Fibroblast of skin of abdomen (primary cell): ENCODE measurements at regions not wholly inside any gene's neighbourhood (a gene's known extent, or its start where the extent isn't known, plus 50 kb on each side); places are given as distances from the start of the nearest gene placed in this dataset.
A peak's percentile ranks its signal among the peaks of the same experiment; 100 is the strongest.

Source experiments
- DNase-seq: peaks from one replicate; pipeline ENCODE4 v3.0.0-alpha.2; 2013

GRCh38 chr20:57909763-57910331 is 200.0 kb upstream of the PMEPA1 start:
- no peak for DNase-seq

- DNase-seq: no peak
Measured at GRCh38 chr20:57908704-57909630, 199.2 kb upstream of the PMEPA1 start.

GRCh38 chr20:57908226-57908625 is 198.4 kb upstream of the PMEPA1 start:
- DNase-seq: no peak

GRCh38 chr20:57907131-57908000 is 197.6 kb upstream of the PMEPA1 start:
- no peak for DNase-seq

- DNase-seq: no peak
Measured at GRCh38 chr20:57905448-57905847, 195.6 kb upstream of the PMEPA1 start.

GRCh38 chr20:57904314-57905105 is 194.7 kb upstream of the PMEPA1 start:
- DNase-seq: peak; percentile 16

GRCh38 chr20:57902473-57902872 is 192.7 kb upstream of the PMEPA1 start:
- DNase-seq: peak; percentile 81

DNA sequence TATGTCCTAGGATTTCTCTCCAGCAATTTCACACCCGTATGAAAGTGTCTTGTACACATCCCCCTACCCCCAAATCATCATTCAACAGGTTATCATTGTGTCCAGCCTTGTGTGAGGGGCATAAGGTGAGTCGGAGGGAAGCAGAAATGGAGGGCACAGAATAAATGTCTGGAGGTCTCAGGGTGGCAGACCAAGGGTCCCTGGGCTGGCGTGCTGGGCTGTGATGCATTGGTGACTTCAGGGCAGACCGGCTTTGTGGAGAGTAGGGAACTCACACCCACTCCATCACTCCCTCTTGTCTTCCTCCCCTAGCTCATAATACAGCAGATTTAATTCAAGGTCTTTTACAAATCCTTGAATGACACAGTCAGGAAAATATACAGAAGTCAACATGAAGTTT is 191.7 kb upstream of the PMEPA1 start:
- DNase-seq: no peak

- DNase-seq: no peak
Measured at GRCh38 chr20:57900226-57900905, 190.6 kb upstream of the PMEPA1 start.

DNA sequence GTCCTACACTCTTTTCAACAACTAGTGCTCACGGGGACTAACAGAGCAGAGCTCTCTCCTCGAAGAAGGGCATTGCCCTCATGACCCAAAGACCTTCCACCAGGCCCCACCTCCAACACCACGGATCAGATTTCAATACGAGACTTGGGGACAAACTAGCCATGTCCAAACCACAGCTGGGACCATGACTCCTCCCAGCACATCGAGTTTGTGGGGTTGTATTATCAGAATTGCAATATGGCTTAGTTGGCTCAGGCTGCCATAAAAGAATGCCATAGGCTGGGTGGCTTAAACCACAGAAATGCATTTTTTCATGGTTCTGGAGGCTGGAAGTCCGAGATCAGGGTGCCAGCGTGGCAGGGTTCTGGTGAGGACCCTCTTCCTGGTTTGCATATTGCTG is 189.7 kb upstream of the PMEPA1 start:
- DNase-seq: peak; percentile 6

DNA sequence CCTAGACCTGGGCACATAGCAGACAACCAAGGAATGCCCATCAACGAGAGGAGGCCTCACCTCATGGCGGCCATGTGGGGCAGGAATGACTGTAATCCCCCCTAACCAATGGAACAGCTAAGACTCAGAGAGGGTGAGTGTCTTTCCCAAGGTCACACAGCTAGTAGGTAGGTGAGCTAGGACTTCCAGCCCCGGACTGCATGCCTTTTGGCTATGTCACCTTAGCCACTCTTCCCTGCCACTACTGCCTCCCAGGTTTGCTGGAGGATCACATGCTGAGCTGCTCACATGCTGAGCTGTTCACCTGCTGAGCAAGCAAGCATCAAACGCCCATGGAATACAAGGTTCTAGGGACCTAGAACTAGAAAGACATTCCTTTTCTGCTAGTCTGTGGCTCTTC is 188.5 kb upstream of the PMEPA1 start:
- DNase-seq: no peak

GRCh38 chr20:57897891-57898290 is 188.1 kb upstream of the PMEPA1 start:
- DNase-seq: no peak

DNA sequence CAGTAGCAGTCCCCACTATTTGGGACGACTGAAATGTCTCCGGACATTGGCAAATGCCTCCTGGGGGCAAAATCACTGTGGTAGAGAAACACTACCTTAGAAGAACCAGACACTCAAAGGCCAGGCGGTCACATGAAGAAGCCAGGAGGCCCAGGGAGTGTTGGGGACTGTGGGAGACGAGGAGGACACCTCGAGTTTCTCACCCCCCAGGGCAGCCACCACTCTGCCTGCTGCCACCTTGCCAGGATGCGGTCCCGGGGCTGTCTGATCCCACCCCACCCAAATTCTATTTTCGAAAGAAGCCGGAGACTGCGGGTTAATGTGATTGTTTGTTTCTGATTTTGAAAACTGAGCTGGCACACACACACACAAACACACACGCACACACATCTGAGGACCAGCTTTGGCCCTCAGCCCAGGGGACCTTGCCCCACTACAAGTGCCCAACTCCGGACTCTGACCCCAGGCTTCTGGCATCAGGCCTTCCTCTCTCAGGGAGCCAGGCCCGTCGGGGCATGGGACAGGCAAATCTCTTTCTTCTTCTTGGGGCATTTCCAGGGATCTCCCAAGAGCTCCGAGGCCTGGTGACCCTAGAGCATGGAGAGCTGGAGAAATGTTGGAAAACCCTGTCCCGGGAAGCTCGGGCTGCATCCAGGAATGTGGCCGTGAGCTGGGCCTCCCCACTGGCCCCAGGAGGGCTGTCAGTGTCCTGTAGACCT is 187.5 kb upstream of the PMEPA1 start:
- no peak for DNase-seq

DNA sequence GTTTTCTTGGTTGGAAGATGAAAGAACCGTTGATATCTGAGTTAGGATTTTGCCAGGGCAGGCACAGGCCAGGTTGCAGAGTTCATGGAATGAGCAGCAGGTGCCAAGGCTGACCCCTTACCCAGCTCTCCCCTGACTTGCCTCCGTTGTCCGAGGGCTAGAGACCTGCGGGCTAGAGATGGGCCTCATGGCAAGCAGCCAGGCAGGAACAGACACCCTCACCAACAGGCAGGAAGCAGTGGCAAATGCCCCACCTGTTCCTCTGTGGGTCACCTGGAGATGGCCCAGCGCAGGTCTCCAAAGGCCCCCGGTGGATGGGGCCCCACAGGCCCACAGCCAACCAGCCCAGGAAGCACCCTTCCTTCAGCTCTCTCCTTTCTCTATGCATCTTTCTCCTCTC is 186.7 kb upstream of the PMEPA1 start:
- no peak for DNase-seq

DNA sequence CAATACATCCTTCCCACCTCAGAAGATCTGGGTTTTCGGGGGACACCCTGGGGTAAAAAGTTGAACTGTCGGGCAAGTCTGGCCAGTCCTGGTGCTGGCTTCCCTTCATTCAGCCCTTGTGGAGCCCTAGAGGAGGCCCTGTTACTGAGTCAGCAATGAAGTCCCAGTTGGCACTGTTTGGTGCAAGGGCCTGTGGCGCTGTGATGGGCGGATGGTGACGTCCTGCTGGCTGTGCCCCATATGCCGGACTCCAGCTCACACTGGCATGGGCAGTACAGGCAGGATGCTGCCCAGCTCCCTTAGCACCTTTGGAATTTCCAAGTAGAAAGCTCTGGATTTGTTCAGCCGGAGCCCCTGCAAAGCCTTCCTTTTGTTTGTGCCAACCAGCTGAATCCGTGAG is 186.2 kb upstream of the PMEPA1 start:
- no peak for DNase-seq

DNA sequence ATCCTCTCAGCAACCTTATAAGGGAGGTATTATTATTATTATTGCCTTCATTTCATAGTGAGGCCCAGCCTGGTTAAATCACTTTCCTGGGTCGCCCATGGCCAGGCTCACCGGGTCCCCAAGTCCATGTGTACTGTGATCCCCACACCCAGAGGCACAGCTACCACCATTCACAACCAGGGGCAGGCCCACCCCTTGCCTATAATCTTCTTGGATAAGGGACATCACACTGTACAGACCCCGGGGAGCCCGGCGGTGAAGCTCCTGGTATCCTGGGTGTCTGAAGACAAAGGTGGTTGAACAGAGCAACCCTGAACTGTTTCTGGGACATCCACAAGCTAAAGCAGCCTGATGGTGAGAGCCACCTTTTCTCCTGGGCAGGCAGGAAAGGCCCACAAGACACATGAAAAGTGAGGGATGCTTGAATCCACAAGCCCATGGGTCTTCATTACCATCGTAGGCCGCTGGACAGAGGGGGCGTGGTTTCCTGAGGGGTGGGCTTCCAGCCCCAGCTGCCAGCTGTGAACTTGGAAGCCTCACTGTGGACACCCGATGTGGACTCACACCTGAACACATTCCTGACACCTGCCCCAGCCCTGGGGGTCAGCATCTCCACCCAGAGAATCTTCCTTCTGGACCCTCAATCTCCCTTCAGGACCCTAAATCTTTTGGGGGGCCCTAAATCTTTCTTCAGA is 185.5 kb upstream of the PMEPA1 start:
- DNase-seq: no peak

DNA sequence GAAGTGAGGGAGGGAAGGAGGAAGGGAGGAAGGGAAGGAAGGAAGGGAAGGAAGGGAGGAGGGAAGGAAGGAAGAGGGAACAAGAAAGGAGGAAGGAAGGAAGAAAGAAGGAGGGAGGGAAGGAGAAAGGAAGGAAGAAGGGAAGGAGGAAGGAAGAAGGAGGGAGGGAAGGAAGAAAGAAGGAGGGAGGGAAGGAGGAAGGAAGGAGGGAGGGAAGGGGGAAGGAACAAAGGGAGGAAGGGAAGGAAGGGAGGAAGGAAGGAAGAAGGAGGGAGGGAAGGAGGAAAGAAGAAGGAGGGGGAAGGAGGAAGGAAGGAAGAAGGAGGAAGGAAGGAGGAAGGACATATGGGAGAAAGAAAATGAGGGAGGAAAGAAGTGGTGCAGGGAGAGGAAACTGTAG is 184.7 kb upstream of the PMEPA1 start:
- DNase-seq: no peak

- no peak for DNase-seq
Measured at GRCh38 chr20:57894096-57894495, 184.3 kb upstream of the PMEPA1 start.

GRCh38 chr20:57893366-57893999 is 183.7 kb upstream of the PMEPA1 start:
- DNase-seq: no peak

DNA sequence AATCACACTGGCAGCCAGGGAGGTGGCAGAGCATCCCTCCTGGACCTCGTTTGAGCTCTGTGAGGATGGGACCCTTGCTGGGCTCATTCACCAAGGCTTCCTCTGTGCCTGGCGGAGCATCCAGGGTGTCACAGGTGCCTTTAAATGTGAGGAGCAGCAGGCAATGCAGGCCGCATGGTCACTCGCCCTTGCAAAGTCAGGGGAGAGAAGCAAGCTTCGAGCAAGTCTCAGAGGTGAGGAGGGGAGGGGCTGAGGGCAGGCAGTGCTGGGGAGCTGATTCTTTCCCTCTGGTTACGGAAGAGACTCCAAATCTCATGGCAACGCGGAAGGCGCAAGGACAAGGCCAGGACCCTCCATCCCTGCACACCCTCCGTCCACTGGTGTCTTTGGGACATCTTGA is 182.7 kb upstream of the PMEPA1 start:
- DNase-seq: no peak
